Neural progenitor cell (in vitro differentiated cells): ENCODE measurements at regions not wholly inside any gene's neighbourhood (a gene's known extent, or its start where the extent isn't known, plus 50 kb on each side); places are given as distances from the start of the nearest gene placed in this dataset.

Experiments
- CTCF ChIP-seq: fragments of 200-600 bp; sonication (generic); IDR thresholded peaks from 2 replicates; pipeline ENCODE4 v1.5.1; 2017; ENCODE audit warnings: antibody characterized with exemption, mild to moderate bottlenecking
- EZH2 ChIP-seq: fragments of 200-600 bp; sonication (generic); IDR thresholded peaks from 2 replicates; pipeline ENCODE4 v1.6.1; 2017; ENCODE audit warnings: antibody characterized with exemption, mild to moderate bottlenecking, moderate library complexity

- TF ChIP-seq CTCF (no peak), EZH2 (no peak)
These were observed 231.2 kb upstream of the VEGFC start for GRCh38 chr4:177023951-177024350.
